Nephron (organoid): ENCODE measurements at regions not wholly inside any gene's neighbourhood (a gene's known extent, or its start where the extent isn't known, plus 50 kb on each side); places are given as distances from the start of the nearest gene placed in this dataset.

Experiments
- H3K27ac Mint-ChIP-seq, 3 experiments: 2 replicates each; pipeline ENCODE4 v1.8.0; 2020; ENCODE audit warnings: mixed read lengths in 3 of 3, mild to moderate bottlenecking in 2 of 3, moderate library complexity in 1 of 3
- H3K27me3 Mint-ChIP-seq: 2 replicates; pipeline ENCODE4 v1.8.0; 2021; ENCODE audit warnings: low read depth, mild to moderate bottlenecking, moderate library complexity, mixed read lengths
- H3K36me3 Mint-ChIP-seq: 2 replicates; pipeline ENCODE4 v1.8.0; 2020; ENCODE audit warnings: low read depth, mixed read lengths
- H3K4me1 Mint-ChIP-seq: 2 replicates; pipeline ENCODE4 v1.8.0; 2020; ENCODE audit warnings: mixed read lengths
- H3K4me3 Mint-ChIP-seq, 3 experiments: 2 replicates each; pipeline ENCODE4 v1.8.0; 2020; ENCODE audit warnings: mild to moderate bottlenecking in 3 of 3, mixed read lengths in 3 of 3, moderate library complexity in 2 of 3
- H3K9me3 Mint-ChIP-seq: 2 replicates; pipeline ENCODE4 v1.8.0; 2020; ENCODE audit warnings: mixed read lengths
- CTCF ChIP-seq, 3 experiments: fragments of 200-600 bp; sonication (generic); IDR thresholded peaks; one replicate each; pipeline ENCODE4 v1.5.0; 2021; ENCODE audit warnings: antibody characterized with exemption in 3 of 3; ENCODE audit not compliant: unreplicated experiment in 3 of 3

GRCh38 chr2:186044761-186045160 is 306.2 kb downstream of the FSIP2 start:
- no peaks in the 10 kb centered on the region for H3K9me3 Mint-ChIP-seq
- H3K36me3 Mint-ChIP-seq, result no peaks in the 10 kb centered on the region
- H3K4me1 Mint-ChIP-seq, result no peaks in the 10 kb centered on the region
- no peak overlapping the region for H3K4me3 Mint-ChIP-seq
- TF ChIP-seq CTCF (IDR thresholded peaks at IDR 0.05; ENCODE audit: unreplicated experiment in 3 of 3), result no peak
- peak overlapping the region in 1 of 3 experiments; percentile 15 for H3K27ac Mint-ChIP-seq
- no peaks in the 10 kb centered on the region for H3K27me3 Mint-ChIP-seq

DNA sequence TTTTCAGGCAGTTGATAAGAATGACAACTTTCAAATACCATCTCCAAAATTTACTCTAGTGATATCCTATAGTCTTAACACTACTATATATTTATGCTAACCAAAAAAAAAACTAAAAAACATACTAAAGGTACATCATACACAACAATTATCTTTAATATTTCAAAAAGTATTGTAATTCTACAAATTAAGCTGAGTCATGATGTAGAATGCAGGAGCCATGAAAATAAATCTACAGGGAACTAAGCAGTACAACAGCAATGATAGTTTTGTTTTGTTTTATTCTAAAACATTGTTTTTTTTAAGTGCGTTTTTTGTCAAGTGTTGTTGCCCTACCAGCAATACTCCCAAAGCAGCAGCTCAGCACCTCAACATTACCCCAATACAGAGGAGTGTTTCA is 314.3 kb downstream of the FSIP2 start:
- H3K36me3 Mint-ChIP-seq, result no peaks in the 10 kb centered on the region
- no peaks in the 10 kb centered on the region for H3K4me1 Mint-ChIP-seq
- no peak overlapping the region for H3K4me3 Mint-ChIP-seq
- TF ChIP-seq CTCF (IDR thresholded peaks at IDR 0.05; ENCODE audit: unreplicated experiment in 3 of 3), result no peak
- no peaks in the 10 kb centered on the region for H3K9me3 Mint-ChIP-seq
- no peak overlapping the region for H3K27ac Mint-ChIP-seq
- H3K27me3 Mint-ChIP-seq, result no peaks in the 10 kb centered on the region

DNA sequence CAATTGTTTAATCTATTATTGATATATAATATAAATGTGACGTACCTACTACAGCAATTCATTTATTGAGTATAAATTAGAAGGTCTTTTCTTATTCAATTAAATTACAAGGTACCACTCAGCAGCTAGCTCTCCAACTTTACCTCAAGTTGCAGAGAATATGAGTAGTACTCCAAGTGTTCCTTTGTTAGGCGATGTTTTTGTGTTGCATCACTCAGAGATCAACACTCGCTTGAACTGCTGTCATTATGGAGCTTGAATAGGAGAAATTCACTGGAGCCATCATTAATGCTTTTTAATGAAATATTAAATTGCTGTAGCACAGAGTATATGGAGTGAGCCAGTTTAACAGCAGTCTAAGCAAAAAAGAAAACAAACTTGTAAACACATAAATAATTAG is 320.0 kb downstream of the FSIP2 start:
- H3K4me3 Mint-ChIP-seq, result no peak overlapping the region
- peaks cover 25% of the 10 kb centered on the region for H3K4me1 Mint-ChIP-seq
- no peak for TF ChIP-seq CTCF (IDR thresholded peaks at IDR 0.05; ENCODE audit: unreplicated experiment in 3 of 3)
- no peaks in the 10 kb centered on the region for H3K9me3 Mint-ChIP-seq
- H3K27me3 Mint-ChIP-seq, result no peaks in the 10 kb centered on the region
- no peaks in the 10 kb centered on the region for H3K36me3 Mint-ChIP-seq
- no peak overlapping the region for H3K27ac Mint-ChIP-seq

DNA sequence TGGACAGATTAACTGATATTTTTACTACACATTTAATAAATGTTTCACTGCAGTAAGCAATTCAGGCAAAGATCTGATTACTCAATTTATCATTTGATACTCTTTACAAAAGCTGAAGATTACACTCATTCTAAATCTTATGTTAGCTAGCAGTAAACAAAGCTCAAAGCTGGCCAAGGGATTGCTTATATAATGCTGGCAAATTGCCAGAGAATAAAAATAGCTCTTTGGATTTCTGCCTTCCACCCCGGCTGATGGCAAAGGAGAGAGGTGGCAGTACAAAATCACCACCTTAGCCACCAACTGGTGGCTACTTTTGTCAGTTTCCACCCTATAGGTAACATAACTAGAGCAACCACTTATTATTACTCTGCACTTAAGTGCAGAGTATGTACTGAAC is 320.5 kb downstream of the FSIP2 start:
- H3K4me1 Mint-ChIP-seq, result peaks cover 25% of the 10 kb centered on the region
- no peaks in the 10 kb centered on the region for H3K27me3 Mint-ChIP-seq
- H3K36me3 Mint-ChIP-seq, result no peaks in the 10 kb centered on the region
- no peak for TF ChIP-seq CTCF (IDR thresholded peaks at IDR 0.05; ENCODE audit: unreplicated experiment in 3 of 3)
- no peak overlapping the region for H3K4me3 Mint-ChIP-seq
- no peak overlapping the region for H3K27ac Mint-ChIP-seq
- H3K9me3 Mint-ChIP-seq, result no peaks in the 10 kb centered on the region

DNA sequence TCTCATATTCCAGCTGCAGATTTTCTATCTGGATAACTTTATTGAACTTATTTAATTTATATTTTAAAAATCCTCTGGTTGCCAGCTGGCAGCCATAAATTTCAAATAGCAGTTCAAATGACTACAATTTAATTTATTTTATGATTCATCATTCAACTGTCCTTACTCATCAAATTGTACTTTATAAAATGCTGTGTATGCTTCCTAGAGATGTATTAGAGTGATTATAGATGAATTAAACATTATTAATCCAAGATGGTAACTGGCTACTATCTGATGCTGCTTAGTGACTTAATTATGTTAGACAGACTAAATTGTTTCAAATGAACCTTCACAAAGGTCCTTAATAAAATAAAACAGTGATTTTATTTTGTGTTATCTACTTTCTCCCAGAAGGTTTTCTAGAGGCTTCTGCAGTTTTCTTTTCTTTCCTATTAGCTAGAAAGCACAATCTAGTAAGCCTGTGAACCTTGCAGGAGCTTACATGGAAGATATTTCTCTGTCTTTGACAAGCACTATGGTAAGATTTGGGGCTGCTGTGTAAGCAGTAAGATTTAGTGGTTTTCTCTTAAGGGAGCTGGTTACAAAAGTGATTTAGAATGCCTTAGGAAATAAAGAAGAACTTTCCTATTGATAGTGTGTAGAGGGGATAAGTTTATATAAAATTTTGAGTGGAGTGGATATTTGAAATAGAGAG is 322.3 kb downstream of the FSIP2 start:
- Mint-ChIP-seq H3K27ac (peak overlapping the region; percentile 68 to 80 (median 76)), H3K36me3 (peaks cover 7% of the 10 kb centered on the region), H3K4me3 (no peak overlapping the region), H3K27me3 (no peaks in the 10 kb centered on the region), H3K9me3 (no peaks in the 10 kb centered on the region), H3K4me1 (peaks cover 25% of the 10 kb centered on the region)
- no peak for TF ChIP-seq CTCF (IDR thresholded peaks at IDR 0.05; ENCODE audit: unreplicated experiment in 3 of 3)

GRCh38 chr2:186064507-186064906 is 325.9 kb downstream of the FSIP2 start:
- peaks cover 7% of the 10 kb centered on the region for H3K36me3 Mint-ChIP-seq
- no peak overlapping the region for H3K27ac Mint-ChIP-seq
- H3K4me1 Mint-ChIP-seq, result peaks cover 26% of the 10 kb centered on the region
- no peaks in the 10 kb centered on the region for H3K9me3 Mint-ChIP-seq
- TF ChIP-seq CTCF (IDR thresholded peaks at IDR 0.05; ENCODE audit: unreplicated experiment in 3 of 3), result no peak
- no peak overlapping the region for H3K4me3 Mint-ChIP-seq
- H3K27me3 Mint-ChIP-seq, result no peaks in the 10 kb centered on the region
